ENCODE measurements at regions not wholly inside any gene's neighbourhood (a gene's known extent, or its start where the extent isn't known, plus 50 kb on each side); places are given as distances from the start of the nearest gene placed in this dataset.

DNA sequence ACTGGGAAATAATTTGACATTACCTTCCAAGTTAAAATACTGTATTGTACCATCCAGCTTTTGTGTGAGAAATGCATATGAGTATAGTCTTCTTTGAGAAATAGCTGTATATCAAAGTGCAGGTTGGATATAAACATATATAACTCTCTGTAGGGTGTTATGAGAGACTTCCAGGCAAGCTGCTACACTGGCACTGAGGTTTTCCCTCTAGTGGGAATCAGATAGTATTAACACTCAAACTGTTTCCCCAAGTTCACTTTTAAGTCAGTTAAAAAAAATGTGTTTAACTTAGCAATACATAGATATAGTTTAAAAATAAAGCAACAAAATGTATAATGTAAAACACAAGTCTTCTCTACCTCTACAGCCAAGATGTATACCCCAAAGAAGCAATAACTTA is 368.4 kb upstream of the SLC8A1 start (continued):
- TF ChIP-seq RXRA (IDR thresholded peaks at IDR 0.05) (no peak), FOXA2 (IDR thresholded peaks at IDR 0.05) (no peak)

DNA sequence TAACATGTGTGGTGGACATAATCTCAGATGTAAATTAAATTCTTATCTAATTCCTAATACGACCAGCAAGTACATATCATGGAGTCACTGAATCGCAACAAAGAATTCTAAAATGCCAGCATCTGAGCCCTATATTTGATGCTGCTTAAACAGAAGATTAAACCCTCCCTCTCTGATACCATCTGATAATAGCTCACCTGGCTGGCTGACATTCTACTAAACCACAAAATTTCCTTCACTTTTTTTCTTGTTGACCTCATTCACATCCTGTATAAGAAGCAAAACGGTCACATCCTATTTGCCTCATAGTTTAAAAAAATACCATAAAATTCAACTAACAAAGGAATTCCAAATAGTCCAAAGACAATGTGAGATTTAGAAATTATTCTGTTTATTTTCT is 371.6 kb upstream of the SLC8A1 start:
- Histone ChIP-seq H3K4me1 (ENCODE audit: control insufficient read depth in 4 of 4, insufficient read depth in 4 of 4, low read length in 3 of 4) (no peaks in the 10 kb centered on the region), H3K9ac (ENCODE audit: low read depth in 1 of 2, low read length in 2 of 2) (no peak overlapping the region), H3K36me3 (ENCODE audit: control insufficient read depth in 4 of 4, insufficient read depth in 3 of 4, low read depth in 1 of 4, low read length in 3 of 4) (no peaks in the 10 kb centered on the region), H3K27ac (ENCODE audit: low read depth in 1 of 2, low read length in 2 of 2) (no peak overlapping the region), H3K9me3 (ENCODE audit: control insufficient read depth in 4 of 4, low read length in 3 of 4) (no peaks in the 10 kb centered on the region), H3K27me3 (ENCODE audit: control insufficient read depth in 4 of 4, insufficient read depth in 4 of 4, low read length in 3 of 4) (no peaks in the 10 kb centered on the region), H3K4me3 (ENCODE audit: low read depth in 1 of 3, low read length in 3 of 3) (no peak overlapping the region)
- TF ChIP-seq NR2F2 (IDR thresholded peaks at IDR 0.05) (no peak), YY1 (IDR thresholded peaks at IDR 0.05) (no peak), FOXA2 (IDR thresholded peaks at IDR 0.05) (no peak), RXRA (IDR thresholded peaks at IDR 0.05) (no peak), HNF4G (IDR thresholded peaks at IDR 0.05) (no peak)
- TF ChIP-seq, protein P1, sequence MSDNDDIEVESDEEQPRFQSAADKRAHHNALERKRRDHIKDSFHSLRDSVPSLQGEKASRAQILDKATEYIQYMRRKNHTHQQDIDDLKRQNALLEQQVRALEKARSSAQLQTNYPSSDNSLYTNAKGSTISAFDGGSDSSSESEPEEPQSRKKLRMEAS (IDR thresholded peaks at IDR 0.05) = no peak
- TF ChIP-seq, protein P2, sequence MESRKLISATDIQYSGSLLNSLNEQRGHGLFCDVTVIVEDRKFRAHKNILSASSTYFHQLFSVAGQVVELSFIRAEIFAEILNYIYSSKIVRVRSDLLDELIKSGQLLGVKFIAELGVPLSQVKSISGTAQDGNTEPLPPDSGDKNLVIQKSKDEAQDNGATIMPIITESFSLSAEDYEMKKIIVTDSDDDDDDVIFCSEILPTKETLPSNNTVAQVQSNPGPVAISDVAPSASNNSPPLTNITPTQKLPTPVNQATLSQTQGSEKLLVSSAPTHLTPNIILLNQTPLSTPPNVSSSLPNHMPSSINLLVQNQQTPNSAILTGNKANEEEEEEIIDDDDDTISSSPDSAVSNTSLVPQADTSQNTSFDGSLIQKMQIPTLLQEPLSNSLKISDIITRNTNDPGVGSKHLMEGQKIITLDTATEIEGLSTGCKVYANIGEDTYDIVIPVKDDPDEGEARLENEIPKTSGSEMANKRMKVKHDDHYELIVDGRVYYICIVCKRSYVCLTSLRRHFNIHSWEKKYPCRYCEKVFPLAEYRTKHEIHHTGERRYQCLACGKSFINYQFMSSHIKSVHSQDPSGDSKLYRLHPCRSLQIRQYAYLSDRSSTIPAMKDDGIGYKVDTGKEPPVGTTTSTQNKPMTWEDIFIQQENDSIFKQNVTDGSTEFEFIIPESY (IDR thresholded peaks at IDR 0.05) = no peak
- 76% methylated on average over 3 of the region's 3 CpGs for WGBS
- no peak for DNase-seq (ENCODE audit: low spot score)

DNA sequence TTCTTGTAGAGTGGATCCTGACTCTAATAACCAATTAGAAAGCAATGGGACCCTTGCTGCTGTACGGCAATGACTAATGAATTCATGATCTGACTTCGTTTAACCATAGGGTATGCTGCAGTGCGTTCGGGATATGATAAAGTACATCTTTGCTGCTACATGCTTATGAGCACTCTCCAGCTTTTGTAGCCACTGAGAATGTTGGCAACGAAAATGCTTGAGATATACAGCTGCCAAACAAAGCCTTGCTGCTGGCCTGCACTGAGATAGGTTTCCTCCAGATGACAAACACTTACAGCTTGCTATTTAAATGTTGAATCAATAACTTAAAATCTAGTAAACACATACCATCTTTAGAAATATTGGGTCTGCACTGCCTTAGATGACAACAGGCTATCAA is 372.4 kb upstream of the SLC8A1 start:
- H3K4me3 ChIP-seq (ENCODE audit: low read depth in 1 of 3, low read length in 3 of 3) = no peak overlapping the region
- no peaks in the 10 kb centered on the region for H3K27me3 ChIP-seq (ENCODE audit: control insufficient read depth in 4 of 4, insufficient read depth in 4 of 4, low read length in 3 of 4)
- no peak overlapping the region for H3K9ac ChIP-seq (ENCODE audit: low read depth in 1 of 2, low read length in 2 of 2)
- 65% methylated on average over 5 of the region's 5 CpGs for WGBS
- H3K36me3 ChIP-seq (ENCODE audit: control insufficient read depth in 4 of 4, insufficient read depth in 3 of 4, low read depth in 1 of 4, low read length in 3 of 4) = no peaks in the 10 kb centered on the region
- H3K9me3 ChIP-seq (ENCODE audit: control insufficient read depth in 4 of 4, low read length in 3 of 4) = no peaks in the 10 kb centered on the region
- DNase-seq (ENCODE audit: low spot score) = no peak
- no peak for TF ChIP-seq RXRA (IDR thresholded peaks at IDR 0.05)
- TF ChIP-seq FOXA1 (IDR thresholded peaks at IDR 0.05) = no peak
- TF ChIP-seq, protein P1 (IDR thresholded peaks at IDR 0.05) = no peak
- TF ChIP-seq FOXA2 (IDR thresholded peaks at IDR 0.05) = no peak
- no peak for TF ChIP-seq EGR1 (IDR thresholded peaks at IDR 0.05; ENCODE audit: low read depth in 2 of 2)
- no peak for TF ChIP-seq JUND (IDR thresholded peaks at IDR 0.05)
- TF ChIP-seq, protein P3, sequence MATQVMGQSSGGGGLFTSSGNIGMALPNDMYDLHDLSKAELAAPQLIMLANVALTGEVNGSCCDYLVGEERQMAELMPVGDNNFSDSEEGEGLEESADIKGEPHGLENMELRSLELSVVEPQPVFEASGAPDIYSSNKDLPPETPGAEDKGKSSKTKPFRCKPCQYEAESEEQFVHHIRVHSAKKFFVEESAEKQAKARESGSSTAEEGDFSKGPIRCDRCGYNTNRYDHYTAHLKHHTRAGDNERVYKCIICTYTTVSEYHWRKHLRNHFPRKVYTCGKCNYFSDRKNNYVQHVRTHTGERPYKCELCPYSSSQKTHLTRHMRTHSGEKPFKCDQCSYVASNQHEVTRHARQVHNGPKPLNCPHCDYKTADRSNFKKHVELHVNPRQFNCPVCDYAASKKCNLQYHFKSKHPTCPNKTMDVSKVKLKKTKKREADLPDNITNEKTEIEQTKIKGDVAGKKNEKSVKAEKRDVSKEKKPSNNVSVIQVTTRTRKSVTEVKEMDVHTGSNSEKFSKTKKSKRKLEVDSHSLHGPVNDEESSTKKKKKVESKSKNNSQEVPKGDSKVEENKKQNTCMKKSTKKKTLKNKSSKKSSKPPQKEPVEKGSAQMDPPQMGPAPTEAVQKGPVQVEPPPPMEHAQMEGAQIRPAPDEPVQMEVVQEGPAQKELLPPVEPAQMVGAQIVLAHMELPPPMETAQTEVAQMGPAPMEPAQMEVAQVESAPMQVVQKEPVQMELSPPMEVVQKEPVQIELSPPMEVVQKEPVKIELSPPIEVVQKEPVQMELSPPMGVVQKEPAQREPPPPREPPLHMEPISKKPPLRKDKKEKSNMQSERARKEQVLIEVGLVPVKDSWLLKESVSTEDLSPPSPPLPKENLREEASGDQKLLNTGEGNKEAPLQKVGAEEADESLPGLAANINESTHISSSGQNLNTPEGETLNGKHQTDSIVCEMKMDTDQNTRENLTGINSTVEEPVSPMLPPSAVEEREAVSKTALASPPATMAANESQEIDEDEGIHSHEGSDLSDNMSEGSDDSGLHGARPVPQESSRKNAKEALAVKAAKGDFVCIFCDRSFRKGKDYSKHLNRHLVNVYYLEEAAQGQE (IDR thresholded peaks at IDR 0.05) = no peak
- TF ChIP-seq, protein P4, sequence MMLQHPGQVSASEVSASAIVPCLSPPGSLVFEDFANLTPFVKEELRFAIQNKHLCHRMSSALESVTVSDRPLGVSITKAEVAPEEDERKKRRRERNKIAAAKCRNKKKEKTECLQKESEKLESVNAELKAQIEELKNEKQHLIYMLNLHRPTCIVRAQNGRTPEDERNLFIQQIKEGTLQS (IDR thresholded peaks at IDR 0.05) = no peak
- TF ChIP-seq HNF4G (IDR thresholded peaks at IDR 0.05) = no peak
- no peak for TF ChIP-seq YY1 (IDR thresholded peaks at IDR 0.05)
- TF ChIP-seq TAF1 (conservative IDR thresholded peaks at IDR 0.05) = no peak
- TF ChIP-seq HNF4A (conservative IDR thresholded peaks at IDR 0.05) = no peak
- TF ChIP-seq SP1 (IDR thresholded peaks at IDR 0.05) = no peak
- TF ChIP-seq RAD21 (IDR thresholded peaks at IDR 0.05) = no peak
- no peaks in the 10 kb centered on the region for H3K4me1 ChIP-seq (ENCODE audit: control insufficient read depth in 4 of 4, insufficient read depth in 4 of 4, low read length in 3 of 4)
- no peak overlapping the region for H3K27ac ChIP-seq (ENCODE audit: low read depth in 1 of 2, low read length in 2 of 2)
